NT2/D1 (cell line): ENCODE measurements at regions not wholly inside any gene's neighbourhood (a gene's known extent, or its start where the extent isn't known, plus 50 kb on each side); places are given as distances from the start of the nearest gene placed in this dataset.

ENCODE experiments used
- SUZ12 ChIP-seq: IDR thresholded peaks from 2 replicates; pipeline ENCODE4 v1.6.1; 2011; ENCODE audit not compliant: insufficient read length, insufficient read depth; ENCODE audit errors: extremely low read depth
- YY1 ChIP-seq: IDR thresholded peaks from 2 replicates; pipeline ENCODE4 v1.6.1; 2011; ENCODE audit not compliant: insufficient read length, insufficient read depth
- ZNF274 ChIP-seq: IDR thresholded peaks from 2 replicates; pipeline ENCODE4 v1.6.1; 2011; ENCODE audit warnings: mild to moderate bottlenecking, low read depth, low read length

DNA sequence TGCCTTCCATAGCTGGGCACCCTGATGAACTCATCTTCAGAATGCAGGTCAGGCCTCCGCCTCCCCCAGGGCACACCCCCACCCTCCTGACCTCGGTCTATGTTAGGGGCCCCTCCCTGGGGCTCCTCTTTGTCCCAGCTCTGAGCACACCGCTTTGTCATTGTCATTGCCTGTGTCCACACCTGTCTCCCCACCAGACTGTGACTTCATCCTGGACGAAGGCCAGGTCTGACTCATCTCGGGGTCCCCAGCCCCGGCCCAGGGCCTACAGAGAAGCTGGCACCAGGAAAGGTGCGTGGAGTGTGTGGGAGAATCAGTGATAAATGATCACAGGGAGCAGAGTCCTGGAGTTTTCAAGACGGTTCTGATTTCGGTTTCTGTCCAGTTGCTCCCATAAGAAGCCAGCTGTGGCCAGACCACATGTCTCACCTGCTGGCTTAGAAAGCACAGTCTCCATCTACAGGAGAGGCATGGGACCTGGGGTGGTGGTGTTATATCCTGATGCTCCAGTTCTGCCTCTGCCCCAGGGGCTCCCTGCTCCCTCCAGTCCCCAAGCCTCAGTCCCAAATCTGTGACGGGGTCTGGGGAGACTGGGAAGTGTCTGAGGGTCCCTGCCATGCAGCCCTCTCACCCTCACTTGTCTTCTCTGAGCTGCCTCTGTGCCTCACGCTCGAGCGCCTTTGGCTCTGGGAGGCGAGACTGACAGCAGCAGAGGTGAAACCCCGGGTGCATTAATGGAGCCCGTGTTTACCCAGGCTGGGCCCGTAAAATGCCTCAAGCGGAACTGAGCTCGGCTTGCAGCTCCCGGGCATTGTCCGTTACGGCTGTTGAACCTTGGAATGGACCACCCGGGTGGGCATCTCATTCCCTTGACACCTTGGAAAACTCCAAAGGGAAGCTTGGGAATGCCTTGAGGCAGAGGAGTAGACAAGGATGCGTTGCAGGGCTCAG, 85.5 kb upstream of the WNT11 start:
- no peak for TF ChIP-seq YY1
- no peak for TF ChIP-seq SUZ12
- no peak for TF ChIP-seq ZNF274
